SW480 (cell line): ENCODE measurements at regions not wholly inside any gene's neighbourhood (a gene's known extent, or its start where the extent isn't known, plus 50 kb on each side); places are given as distances from the start of the nearest gene placed in this dataset.
"Not testable (repeated sequence)": the region's sequence is repeated elsewhere in the genome, so short reads cannot be mapped to it uniquely, and the experiment has no call there.

ENCODE experiments used
- DNase-seq: peaks from one replicate; pipeline ENCODE4 v3.0.0-alpha.2; 2016; ENCODE audit warnings: low spot score

DNA sequence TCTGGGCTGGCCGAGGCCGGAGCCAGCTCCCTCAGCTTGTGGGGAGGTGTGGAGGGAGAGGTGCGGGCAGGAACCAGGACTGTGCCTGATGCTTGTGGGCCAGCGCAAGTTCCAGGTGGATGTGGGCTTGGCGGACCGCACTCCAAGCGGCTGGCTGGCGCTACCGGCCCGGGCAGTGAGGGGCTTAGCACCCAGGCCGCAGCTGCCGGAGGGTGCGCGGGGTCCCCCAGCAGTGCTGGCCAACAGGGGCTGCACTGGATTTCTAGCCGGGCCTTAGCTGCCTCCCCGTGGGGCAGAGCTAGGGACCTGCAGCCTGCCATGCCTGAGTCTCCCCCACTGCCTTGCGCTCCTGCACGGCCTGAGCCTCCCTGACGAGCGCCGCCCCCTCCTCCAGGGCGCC, 242.8 kb downstream of the CCSER2 start:
- DNase-seq: no peak

DNA sequence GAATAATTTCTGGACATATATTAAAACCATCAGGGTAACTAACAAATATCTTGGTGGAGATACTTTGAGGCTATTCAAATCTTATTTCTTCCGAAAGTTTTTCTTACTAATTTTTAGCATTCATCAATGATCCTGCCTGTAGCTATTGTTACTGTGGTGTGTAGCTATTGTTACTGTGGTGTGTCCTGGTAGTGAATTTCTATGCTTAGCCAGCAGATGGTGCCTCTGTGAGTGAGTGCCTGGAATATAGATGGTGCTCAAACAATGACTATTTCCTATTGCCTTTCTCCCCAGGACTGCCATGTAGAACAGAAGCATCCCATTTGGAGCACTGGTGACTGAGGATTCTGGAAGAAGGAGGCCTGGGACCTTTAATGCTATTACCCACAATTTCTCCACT, 245.7 kb downstream of the CCSER2 start:
- peak; percentile 3 for DNase-seq

DNA sequence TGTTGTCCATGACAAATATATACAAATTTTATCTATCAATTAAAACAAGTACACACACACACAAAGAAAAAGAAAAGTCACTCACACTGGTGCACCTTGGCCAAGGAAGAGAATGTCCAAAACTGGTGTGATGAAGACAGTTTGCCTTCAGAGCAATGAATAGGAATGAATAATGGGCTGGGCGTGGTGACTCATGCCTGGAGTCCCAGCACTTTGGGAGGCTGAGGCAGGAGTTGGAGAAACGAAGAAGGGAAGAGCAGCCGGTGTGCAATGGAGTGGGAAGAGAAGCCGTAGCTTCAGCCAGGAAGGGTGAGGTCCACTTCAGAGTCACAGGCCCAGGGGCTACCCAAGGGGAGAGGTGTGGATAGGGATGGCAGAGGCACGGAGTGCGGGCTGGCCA, 253.6 kb downstream of the CCSER2 start:
- no peak for DNase-seq

DNA sequence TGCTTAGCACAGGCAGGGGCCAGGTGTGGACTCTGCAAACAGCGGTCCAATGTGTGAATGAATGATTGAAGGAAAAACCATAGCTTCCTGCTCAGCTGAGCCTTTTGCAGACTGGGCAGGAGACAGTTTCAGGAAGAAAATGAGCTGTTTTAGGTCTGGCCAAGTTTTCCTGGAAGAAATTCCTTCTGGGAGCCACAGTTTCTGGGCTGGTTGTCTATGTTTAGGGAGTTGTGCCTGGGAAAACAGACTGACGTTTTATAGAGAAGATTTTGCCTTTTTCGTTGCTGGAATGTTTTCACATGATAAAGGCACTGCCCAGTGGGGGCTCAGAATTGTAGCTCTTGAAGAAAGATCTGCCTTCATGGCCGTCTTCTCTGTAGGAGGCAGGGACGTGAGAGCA, 255.1 kb downstream of the CCSER2 start:
- DNase-seq: no peak

DNA sequence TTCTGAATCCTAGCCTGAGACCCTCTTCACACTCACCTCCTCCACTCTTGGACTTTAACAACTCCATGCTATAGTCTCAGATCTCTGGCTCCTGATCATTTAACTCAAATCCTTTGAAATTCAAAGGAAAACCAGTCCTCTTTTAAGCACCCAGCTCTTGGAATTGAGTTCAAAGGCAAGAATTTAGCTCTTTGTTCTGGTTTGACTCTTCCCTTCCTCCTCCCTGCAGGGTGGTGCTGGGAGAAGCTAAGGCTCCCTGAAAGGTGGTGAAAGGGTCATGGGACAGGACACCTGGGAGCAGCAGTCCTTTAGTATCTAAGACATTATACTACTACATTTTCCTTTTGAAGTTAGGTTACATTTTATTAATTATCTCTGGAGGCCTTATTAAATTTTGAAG, 259.4 kb downstream of the CCSER2 start:
- DNase-seq: no peak

DNA sequence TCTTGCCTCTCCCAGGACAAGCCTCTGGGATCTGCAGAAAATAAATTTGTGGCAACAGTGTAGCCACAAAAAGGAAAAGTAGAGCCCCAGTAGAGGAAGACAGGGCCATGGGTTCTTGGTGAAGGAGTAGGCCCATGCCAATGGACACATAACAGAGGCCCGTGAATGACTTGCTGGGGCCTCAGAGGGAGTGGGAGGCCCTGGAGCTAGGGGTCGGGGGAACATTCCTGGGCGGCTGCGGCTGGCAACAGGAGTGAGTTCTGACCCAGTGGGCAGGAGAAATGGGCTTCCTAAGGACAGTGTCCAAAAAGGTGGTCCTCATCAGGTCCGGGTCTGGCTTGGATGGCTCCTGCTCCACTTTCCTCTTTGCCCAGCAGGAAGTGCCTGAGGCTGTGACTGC, 260.0 kb downstream of the CCSER2 start:
- no peak for DNase-seq

DNA sequence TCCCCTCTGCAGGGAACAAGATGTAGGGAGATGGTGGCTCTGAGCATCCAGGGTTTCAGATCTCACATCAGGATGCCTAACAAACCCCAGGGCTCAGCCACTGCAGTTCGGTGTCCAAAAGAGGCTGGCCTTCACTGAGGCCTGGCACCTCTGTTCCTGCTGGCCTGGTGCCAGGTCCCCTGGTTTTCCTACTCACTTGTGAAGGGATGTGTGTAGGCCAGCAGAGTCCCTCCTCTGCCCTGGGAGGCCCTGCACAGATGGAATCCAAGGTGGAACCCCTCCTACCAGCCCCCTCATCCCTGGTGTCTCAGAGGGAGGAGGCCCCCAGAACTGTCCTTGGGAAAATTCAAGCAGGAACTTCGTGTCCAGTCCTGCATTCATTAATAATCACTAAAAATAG, 260.6 kb downstream of the CCSER2 start:
- DNase-seq: no peak

DNA sequence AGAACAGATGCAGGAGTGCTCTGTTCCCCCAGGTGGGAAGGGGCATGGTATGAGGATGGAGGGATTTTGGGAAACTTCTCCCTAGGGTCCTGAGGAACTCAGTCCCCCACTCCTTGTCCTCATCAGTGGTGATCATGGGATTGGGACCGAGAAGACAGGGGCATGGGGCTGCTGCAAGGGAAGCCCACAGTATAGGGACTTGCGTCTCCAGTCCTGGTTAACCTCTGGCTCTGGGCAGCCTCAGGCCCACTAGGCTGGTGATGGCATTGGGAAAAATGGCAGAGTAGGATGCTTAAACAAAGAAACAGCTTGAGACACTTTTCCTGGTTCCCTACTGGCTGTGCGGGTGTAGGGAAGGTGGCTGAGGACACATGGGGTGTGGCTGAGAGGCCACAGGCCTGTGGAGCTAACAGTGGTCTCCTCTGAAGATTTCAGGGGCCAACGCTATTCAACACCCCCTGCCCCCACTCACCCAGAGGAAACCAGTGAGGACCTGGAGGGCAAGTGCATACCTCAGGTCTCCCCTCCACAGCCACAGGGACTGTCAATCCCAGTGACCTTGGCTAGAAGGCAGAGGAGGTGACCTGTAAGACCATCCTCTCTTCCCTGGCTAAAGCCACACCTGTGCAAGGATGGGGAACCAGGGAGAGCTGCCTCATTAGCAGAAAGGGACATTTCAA, 261.3 kb downstream of the CCSER2 start:
- DNase-seq: no peak

DNA sequence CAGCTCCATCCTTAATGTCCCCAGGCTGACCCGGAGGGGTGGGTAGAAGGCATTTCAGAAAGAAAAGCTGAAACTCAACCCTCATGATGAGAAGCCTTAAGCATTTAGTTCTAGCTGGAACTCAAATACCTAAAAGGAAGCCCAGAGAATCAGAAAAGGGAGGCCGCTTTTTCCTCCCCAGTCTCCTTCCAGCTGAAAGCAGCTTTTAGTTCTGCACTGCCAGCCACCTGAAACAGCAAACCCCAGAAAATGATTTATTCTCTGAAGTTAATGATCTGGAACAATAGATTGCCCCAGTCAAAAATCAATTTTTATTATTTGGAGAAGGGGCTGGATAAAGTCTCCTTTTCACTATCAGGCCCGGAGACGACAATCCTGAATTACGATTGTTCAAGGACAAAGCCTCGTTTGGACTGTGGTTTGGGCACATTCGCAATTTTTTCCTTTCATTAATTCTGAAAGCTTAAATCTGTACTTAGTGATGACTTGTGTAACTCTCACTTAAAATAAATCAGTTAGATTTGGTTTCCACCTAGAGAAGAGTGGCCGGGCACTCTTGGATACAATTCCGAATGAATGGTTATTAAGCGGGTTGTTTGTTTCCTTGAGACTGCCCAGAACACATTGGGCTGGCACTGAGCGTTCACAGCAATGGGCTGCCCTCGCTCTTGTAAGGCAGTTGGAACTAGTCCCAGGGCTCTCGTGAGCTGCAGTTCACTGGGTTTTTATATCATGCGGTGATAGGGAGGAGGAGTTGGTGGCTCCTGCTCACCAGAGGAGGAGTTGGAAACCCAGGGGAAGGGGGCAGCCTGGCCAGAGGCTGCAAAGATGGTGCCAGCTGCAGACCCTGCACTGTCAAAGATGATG, 262.2 kb downstream of the CCSER2 start:
- no peak for DNase-seq

DNA sequence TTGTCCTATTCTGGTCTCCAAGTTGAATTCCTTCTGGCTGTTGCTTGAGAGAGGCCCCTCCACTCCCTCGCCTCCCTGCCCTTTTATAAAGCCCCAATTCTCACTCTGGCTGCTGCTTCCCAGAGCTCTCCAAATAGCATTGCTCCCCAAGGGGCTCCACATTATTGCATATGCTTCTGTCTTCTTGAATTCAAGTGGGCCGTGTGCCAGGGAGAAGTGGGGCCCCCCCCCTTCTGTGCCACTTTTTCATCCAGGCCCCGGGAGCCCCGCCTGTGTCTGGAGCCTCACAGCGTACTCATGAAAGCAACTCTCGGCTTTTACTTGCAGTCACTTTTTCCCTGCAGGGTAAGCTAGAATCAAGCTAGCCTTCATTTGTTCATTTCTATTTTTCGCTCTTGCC, 265.1 kb downstream of the CCSER2 start:
- DNase-seq: no peak

DNA sequence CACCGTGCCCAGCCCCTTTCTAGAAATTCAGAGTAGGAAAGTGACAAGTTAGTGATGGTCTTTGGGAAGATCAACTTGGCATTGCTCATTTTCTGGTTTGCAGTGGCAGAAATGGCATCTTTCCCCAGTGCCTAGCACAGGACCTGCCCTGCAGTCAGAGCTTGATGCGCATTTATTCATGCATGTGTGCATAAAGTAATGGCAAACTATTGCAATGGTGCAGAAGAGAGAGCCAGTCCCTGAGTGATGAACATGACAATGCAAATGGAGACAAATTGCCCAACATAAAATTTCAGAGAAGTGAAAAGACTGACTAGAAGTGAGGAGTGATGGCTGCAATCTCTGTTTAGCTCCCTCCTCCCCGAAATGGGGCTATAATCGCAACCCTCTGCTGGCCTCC, 268.2 kb downstream of the CCSER2 start:
- no peak for DNase-seq

DNA sequence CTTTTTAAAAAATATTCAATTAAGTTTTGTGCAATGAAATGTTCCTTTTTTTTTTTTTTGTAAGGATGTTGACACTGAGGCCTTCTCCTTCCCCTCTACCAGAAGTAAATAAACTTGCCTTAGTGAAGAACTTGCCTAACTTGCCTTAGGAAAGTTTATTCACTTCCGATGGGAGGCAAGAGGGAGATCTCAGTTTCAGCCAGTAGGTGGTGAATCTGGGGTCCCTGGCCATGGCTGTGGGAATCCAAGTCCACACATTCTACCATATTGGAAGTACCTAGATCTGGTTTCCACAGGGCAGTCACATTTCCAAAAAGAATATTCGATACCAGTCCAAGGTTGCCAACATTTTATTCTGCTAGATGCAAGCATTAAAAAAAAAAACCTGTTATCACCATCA, 270.9 kb downstream of the CCSER2 start:
- no peak for DNase-seq

DNA sequence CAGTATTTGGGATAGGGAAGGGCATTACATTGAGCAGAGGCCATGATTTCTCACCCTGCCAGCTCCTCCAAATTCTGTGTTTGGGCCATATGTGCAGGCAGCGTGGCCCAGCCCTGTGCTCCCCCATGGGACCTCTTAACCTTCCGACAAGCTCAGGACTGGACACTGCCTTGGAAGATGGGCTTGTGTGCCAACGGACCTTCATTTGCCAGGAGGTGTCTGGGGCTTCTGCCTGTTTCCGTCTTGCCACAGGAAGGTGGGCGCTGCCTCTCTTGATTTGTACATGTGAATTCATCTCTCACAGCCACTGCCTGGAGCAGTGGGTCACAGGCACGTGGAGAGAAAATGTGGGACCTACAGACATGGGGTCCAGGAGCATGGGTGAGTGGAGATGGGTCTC, 272.6 kb downstream of the CCSER2 start:
- no peak for DNase-seq

DNA sequence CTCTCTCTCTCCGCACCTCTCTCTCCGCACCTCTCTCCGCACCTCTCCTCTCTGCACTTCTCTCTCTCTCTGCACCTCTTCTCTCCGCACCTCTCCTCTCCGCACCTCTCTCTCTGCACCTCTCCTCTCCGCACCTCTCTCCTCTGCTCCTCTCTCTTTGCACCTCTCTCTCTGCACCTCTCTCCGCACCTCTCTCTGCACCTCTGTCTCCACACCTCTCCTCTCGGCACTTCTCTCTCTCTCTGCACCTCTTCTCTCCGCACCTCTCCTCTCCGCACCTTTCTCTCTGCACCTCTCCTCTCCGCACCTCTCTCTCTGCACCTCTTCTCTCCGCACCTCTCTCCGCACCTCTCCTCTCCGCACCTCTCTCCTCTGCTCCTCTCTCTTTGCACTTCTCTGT, 274.2 kb downstream of the CCSER2 start:
- DNase-seq: not testable (repeated sequence)

DNA sequence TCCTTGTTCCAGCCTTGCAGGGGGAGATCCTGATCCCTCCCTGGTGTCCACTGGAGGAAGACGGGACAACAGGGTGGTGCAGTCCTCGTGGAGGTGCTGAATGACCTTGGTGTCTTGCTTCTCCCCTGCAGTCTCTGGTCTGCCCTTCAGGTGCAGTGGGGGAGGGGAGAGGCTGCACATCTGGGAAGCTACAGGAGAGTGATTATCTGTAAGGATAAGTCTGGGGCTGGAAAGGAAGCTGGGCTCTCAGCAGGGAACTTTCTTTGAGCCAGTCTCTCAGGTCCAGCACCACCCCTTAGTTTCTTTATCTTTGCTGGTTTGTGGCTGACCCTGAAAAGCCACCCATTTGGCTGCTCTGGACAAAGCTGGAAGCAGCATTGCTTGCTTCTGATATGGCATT, 275.6 kb downstream of the CCSER2 start:
- DNase-seq: no peak

DNA sequence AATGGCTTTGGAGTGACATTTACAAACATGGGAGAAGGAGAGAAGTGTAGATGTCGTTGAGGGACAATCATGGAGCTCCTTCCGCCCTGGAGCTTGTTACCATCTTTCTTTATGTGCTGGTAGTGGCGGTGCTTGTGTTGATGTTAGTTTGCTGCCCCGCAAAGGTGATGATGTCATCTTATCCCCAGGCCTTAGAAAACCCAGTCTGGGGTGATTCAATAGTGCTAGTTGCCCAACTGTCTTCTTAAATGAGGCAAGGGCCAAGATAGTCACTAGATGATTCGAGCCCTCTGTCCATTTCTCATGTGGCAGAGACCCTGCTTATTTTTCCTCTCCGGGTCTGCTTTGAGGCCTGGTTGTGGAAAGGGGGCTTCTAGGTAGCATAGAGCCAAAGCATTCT, 277.4 kb downstream of the CCSER2 start:
- no peak for DNase-seq

DNA sequence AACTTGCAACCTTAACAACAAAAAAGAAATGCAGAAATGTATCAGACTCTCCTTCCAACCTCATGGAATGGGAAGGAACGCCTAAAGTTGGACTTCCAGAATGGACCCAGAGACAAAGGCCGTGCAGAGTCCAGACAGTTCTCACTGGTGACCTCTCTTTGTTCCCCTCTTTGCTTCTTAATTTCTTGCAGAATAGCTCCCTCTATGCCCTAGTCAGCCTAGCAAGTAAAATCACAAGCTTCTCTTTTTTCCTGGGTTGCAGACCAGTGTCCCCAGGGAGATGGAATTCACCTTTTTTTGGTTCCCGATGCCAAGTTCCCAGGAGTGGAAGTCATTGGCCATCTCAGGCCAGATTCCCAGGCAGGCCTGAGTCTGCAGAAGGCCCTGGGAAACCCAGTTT, 278.0 kb downstream of the CCSER2 start:
- DNase-seq: no peak

DNA sequence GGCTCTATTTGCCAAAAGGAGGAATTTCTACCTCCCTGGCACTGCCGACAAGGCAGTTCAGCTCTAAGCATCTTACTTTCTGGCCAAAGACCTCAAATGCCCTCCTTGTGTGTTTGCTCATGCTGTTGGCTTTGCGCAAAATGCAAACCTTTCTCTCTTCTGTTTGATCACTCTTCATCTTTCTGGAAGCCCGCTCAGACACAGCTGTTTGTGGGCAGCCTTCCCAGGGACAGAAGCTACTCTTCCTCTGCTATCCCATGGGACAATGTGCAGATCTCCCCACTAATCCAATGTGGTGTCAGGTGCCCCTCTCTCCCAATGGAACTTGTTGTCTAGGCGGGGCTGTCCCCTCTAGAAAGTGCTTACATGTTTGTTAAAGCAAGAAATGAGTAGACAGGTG, 278.7 kb downstream of the CCSER2 start:
- DNase-seq: no peak

DNA sequence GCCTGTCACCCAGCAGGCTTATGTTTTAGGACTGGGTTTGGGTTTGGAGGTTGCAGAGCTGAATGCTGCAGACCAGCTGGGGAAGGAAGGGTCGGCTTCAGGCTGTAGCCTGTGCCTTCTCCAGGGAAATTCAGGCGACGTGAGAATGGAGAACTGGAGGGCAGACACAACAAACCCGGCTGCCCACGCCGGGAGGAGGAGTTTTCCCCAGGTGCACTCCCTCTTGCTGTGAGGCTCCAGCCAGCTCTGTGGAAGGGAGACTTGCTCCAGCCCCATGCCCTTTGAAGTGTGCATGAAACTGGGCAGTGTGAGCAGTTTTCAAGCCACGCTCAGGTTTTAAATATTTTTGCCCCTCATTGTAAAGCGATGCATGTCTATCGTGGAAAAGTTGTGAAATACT, 279.1 kb downstream of the CCSER2 start:
- no peak for DNase-seq

DNA sequence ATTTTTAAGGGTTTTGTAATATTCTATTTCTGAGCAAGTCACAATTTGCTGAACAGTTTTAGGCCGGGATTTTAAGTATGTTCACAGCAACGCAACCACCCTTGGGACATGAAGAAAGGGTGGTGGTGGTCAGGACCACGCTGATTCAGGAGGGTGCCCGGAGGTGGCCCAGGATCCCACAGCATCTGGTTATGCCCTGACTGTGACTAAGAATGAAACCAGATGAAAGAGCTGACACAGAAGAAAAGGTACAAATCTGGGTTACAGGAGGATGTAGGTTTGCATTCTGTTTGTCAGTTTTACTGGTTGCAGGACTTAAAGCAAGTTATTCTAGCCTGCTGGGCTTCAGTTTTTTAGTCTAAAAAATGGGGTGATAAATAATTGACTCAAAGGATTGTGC, 279.7 kb downstream of the CCSER2 start:
- DNase-seq: no peak

DNA sequence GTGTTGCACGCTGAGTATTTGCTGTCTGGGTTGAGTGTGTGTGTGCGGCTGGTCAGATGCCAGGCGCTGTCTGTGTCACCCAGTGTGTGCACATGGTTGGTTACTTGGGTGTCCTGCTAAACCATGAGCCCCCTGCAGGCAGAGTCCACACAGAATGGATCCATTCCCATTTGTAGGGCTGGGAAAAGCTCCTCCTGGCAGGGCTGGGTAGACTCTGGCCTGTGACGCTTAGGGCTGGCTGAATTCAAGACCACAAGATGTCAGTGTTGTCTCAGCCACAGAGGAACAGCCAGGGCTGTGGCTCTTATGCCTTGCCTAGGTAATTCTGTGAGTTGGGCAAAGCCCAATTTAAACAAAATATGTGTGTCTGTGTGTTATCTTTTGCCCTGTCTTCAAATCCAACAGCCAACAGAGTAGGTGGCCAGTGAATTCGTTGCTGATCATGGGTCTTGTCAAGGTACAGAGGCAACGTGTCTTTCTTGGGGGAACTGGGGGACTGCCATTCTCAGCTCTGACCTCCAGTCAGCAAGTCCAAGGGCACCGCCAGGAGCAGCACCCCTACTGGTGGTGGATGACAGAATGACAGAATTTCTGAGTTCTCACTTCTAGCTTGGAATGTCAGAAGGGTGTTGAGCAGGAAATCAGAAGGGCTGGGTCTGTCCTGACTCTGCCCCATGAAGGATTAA, 285.1 kb downstream of the CCSER2 start:
- DNase-seq: peak; percentile 73

DNA sequence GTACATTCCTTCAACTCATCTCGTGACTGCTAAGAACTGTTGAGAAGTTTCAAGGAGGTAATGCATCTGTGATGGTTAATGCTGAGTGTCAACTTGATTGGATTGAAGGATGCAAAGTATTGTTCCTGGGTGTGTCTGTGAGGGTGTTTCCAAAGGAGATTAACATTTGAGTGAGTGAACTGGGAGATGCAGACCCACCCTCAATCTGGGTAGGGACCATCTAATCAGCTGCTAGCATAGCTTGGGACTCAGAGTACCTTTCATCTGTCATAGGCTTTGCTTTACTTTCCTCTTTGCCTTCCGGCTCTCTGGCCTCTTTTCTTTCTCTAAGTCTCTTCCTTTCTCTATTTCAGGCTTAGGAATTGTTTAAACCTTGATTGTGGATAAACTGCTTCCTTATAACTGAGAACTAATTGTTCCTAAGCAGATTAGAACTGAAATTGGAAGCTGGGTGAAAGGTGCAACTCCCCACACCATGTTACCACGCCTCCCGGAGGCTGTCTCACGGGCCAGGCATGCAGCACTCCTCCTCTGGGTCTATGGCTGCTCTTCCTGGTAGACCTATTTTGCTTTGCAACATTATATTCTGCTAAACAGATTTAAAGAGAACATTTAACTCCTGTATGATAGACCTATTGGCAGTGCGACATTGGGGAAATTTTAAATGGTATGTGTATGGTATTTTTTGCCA, 298.2 kb downstream of the CCSER2 start:
- no peak for DNase-seq

DNA sequence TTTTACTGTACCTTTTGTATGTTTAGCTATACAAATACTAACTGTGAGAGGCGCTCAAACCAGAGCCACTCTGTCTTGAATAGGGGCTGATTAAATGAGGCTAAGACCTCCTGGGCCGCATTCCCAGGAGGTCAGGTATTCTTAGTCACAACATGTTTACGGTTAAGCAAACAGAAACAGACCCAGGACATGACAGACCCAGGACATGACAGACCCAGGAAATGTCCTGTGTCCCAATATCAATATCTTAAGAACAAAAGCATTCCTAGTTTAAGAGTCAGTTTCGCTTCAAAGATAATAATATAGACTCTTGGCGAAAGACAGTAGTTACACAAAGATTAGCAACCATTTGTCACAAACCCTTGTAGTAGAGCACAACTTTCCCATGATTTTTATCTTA, 304.5 kb downstream of the CCSER2 start:
- no peak for DNase-seq
